H4 (cell line): ENCODE measurements at regions not wholly inside any gene's neighbourhood (a gene's known extent, or its start where the extent isn't known, plus 50 kb on each side); places are given as distances from the start of the nearest gene placed in this dataset.

Source experiments
- DNase-seq: peaks from one replicate; pipeline ENCODE4 v3.0.0-alpha.2; 2015; ENCODE audit warnings: low spot score

GRCh38 chr17:68812876-68813584, 142.2 kb downstream of the ABCA8 start:
- no peak for DNase-seq

- DNase-seq = no peak
Measured at GRCh38 chr17:68809148-68809547, 146.0 kb downstream of the ABCA8 start.

- DNase-seq = no peak
Measured at GRCh38 chr17:68807998-68808772, 147.0 kb downstream of the ABCA8 start.

DNA sequence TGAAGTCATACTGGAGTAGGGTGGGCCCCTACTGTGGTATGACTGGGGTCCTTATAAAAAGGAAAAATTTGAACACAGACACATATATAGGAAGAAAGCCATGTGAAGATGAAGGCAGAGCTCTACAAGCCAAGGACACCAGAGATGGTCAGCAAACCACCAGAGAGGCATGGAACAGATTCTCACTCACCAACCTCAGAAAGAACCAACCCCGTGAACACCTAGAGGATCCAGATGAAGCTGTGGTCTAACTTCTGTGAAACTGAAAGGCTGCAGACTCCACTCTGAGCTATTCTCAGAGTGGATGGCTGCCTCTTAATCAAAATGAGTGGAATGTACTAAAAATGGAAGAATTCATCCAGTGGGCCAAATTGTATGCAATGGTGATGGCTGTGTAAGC, 149.6 kb downstream of the ABCA8 start:
- no peak for DNase-seq

DNA sequence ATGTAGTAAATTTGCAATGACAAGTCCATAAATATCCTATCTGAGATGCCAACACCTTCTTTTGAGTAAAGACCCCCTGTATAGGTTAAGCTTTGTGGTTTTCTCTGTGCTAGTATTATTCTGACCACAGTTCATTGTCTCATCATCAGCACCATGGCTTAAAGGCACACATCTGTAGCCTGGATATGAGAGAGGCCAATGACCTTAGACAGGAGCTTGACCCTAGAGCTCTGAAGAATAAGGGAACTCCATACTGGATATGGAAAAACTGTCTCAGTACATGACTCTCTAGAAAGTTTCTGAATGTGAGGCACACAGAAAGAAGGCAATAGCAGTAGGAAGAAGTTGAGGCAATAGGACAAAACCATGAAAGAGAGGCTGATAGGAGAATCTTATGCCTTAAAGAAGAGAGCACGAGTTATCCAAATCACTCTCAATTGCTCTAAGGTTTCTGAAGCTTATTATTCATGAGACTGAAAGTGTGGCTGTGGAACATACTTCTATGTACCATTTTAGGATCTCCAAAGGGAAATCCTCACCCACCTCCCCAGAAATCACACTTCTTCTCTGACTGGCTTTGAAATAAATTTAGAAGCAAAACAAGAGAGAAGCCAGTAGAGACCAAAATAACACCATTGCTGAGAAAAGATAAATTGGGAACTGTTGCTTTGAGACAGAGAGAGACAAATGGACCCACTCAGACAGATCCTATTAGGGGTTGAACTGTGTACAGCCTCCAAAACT, 150.2 kb downstream of the ABCA8 start:
- no peak for DNase-seq

GRCh38 chr17:68803164-68803929, 151.8 kb downstream of the ABCA8 start:
- no peak for DNase-seq

GRCh38 chr17:68801335-68802247, 153.6 kb downstream of the ABCA8 start:
- no peak for DNase-seq

DNA sequence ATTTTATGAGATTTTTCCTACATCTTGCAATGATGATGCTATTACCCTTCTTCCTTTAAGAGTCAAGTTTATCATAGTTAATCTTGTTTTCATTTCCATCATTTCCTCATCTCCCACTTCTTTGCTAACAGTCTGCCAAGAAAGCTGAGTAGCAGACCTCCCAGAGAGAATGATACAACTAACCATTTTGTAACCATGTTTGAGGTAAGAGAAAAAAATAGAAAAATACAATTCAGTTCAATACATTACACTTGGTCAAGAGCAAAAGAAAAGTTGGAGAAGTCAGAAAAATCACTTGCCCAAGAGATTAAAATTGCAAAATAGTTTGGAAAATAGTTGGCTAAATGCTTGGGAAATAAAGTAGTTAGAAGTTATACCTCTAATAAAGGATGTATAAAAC, 154.4 kb downstream of the ABCA8 start:
- no peak for DNase-seq

DNA sequence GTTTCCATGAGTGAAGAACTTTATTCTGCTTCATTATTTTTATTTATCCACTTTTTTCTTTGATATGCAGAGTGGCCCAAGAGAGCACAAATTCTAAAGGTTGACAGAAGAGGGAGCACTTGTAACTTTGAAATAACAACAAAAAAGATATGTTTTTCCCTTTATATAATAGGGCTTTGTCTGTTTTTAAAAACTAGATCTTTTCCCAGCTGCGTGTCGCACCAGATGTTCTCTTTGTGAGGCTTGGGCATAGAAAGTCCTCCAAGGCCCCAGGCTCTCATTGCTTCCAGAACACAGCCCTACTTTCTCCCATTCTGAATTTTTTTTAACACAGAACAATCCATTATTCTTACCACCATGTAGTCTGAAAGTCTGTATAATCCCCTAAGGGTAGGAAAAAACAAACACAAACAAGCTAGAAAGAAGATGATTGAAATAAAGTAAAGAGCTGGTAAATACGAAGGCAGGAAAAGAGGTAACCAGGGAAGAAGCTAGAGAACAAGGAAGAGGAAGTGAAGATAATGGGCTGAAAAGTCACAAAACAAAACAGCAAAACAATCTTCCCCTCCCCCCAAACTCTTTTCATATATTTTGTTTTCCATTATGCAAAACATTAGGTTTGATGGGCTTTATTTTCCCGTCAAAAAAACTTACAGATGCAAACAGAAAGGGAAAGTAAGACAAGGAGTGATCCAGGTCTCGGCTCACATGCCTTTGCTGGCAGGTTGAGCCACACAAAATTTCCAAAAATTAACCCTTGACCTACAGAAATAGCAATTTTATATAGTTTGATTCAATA, 160.4 kb downstream of the ABCA8 start:
- no peak for DNase-seq

- no peak for DNase-seq
Measured at GRCh38 chr17:68792873-68793272, 162.3 kb downstream of the ABCA8 start.

GRCh38 chr17:68792042-68792685, 163.0 kb downstream of the ABCA8 start:
- no peak for DNase-seq

DNA sequence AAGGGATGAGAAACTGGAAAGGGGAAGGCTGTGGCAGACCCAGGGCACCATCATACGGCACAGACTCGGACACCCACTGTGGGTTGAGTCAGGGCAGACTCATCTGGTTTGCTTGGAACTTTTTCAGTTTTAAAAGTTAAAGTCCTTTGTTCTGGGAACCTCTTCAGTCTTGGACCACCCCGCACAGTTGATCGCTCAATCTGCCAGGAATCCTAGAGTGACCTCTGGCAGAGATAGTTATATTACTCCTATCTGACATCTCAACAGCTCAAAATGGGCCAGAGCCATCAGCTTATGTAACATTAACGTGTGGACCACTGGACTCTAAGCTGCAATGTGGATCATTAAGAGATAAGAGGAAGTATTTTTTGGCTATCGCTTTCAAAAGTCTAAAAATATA, 164.3 kb downstream of the ABCA8 start:
- no peak for DNase-seq

DNA sequence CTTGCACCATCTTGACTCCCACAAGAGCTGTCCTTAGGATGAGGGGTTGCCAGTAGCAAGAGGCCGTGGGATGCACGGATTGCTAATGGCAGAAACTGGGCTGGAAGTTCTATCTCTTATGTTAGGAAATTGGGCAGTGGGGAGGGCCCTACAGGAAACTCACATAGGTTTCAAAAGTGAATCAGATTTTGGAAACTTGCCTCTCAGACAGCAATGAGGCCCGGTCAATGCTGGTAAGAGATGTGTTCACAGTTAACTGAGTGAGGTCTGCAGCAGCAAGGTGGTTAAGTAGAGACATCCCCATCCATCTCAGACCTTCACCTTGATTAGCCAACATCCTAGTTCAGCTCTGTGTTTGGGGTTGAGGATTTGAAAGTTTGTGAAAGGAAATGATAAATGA, 164.7 kb downstream of the ABCA8 start:
- no peak for DNase-seq

- no peak for DNase-seq
Measured at GRCh38 chr17:68789203-68789962, 165.8 kb downstream of the ABCA8 start.

DNA sequence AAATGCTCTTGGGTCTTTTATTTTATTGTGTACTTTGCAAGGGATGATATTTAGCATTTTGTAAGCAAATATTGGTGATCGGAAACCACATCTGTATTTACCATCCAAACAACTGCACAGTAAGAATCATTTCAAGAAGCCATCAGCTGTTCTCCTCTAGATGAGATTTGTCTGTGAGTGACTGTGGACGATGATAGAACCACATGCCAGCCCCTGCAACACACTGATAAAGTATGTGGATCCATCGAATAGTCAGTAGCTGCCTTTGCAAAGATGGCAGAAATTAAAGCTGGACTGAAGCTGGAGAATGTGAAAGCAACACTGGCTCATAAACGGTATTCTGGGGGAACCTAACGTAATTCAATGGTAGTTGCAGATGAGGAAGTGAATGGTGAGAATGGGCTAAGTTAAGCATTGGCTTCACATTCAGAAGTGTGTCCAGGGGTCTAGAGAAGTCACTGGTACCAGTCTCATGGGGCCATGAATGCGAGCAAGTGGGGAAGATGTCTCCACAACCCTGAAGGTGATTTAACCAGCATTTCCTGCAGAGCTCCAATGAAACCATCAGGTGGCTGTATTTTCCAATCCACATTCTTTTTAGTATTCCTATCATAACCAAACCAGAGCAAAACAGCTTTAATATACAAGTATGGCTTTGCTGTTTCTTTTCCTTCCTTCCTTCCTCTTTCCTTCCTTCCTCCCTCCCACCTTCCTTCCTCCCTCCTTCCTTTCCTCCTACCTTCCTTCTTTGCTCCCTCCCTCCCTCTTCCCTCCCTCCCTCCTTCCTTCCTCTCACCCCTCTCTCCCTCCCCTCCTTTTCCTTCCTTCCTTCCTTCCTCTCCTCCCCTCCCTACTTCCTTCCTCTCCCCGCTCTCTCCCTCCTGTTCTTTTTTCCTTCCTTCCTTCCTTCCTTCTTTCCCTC, 169.4 kb downstream of the ABCA8 start:
- DNase-seq = no peak

DNA sequence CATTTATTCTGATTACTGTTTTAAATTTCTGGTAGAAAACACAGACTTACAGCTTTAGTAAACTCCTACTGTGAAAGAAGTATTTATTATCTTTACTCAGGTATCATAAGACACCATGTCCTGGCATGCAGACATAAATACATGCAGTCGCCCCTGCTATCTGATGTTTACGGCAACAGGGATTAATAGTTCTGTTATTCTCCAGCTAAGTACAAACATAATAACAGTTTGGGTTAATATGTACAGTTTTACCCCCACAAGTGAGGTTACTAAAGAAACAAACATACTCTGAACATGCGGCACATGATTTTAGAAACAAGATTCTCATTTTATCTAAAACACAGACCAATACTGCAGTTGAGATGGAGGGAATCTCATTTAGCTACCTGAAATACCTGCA, 170.8 kb downstream of the ABCA8 start:
- no peak for DNase-seq

DNA sequence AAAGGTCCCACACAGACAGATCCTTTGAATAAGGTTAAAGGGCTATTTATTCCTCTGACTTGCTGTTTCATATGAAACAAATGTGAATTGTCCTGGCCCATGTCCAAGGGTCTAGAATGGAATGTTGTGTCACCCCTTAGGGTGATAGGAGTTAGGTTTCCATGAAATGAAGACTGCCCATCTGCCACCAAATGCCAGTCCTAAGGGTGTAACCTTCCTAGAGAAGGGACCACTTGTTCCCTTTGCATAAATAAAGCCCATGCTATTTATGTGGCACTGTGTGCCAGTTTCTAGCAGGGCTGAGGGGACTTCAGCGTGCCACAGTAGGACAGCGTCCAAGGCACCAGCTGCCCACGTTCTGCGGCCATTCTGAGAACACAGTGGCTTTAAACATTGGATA, 171.3 kb downstream of the ABCA8 start:
- DNase-seq = no peak

GRCh38 chr17:68782789-68783188, 172.4 kb downstream of the ABCA8 start:
- no peak for DNase-seq
